HG03060 (cell line): ENCODE measurements at regions not wholly inside any gene's neighbourhood (a gene's known extent, or its start where the extent isn't known, plus 50 kb on each side); places are given as distances from the start of the nearest gene placed in this dataset.

Experiments
- ATAC-seq: cut with Tn5 transposase; IDR thresholded peaks from one replicate; pipeline ENCODE4 v1.9.1; 2021; ENCODE audit warnings: low read depth, moderate number of reproducible peaks; ENCODE audit not compliant: unreplicated experiment

- no peak for ATAC-seq
Observed at GRCh38 chrX:124275182-124275894, 57.1 kb upstream of the TEX13D start.

- ATAC-seq, result no peak
Observed at GRCh38 chrX:124280294-124280902, 52.1 kb upstream of the TEX13D start.

DNA sequence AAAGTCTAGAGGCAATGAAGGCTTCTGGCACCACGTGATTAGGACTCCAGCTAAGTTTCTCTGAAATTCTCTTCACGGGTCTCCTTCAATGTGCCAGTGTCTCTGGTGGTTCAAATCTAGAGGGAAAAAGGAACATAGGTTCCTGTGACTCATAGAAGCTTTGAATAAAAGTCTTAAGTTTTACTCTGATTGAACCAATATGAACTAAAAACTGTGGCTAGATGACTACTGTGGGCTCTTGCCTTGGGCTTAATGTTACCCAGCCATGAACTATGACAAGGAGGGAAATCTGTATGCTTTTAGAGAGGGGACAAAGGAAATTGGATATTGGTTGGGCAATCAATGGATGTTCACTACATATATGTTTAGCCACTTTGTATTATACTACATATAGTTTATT lies 49.9 kb upstream of the TEX13D start:
- no peak for ATAC-seq
